ENCODE measurements at regions not wholly inside any gene's neighbourhood (a gene's known extent, or its start where the extent isn't known, plus 50 kb on each side); places are given as distances from the start of the nearest gene placed in this dataset.

DNA sequence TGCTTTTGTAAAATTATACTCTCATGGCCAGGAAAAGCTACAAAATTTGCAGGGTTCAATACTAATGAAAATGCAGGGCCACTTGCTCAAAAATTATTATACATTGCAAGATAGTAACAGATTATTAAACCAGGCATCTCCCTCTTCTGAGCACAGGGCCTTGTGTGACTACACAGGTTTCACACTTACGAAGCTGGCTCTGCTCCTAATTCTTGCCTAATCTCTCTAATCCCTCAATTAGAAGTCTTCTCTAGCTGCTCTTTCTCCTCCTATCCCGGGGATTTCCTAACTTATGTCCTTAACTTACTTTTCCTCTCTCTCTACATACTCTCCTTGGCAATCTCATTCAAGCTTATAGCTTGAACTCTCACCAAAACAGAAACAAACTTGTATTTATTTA is 168.3 kb downstream of the AREG start:
- DNase-seq (ENCODE audit: low read depth, low spot score), result no peak

DNA sequence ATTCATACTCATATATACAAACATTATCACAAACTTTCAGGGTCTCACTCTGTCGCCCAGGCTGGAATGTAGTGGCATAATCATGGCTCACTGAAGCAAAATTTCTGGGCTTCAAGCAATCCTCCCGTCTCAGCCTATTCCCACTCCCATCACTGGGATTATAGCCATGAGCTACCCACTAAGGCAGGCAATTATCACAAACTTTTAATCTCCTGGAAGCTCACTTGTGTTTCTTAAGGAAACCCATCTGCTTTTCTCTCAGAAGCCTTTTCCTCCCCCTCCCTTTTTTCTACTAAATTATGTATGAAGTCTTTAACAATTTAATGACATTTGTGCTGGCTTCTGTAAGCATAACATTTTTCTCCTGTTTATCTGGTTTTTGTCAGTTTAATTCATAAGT is 170.5 kb downstream of the AREG start:
- DNase-seq (ENCODE audit: low read depth, low spot score), result no peak

- no peak for DNase-seq (ENCODE audit: low read depth, low spot score)
These were observed 173.2 kb downstream of the AREG start for GRCh38 chr4:74618166-74618565.

- DNase-seq (ENCODE audit: low read depth, low spot score), result no peak
These were observed 173.7 kb downstream of the AREG start for GRCh38 chr4:74618659-74619058.

GRCh38 chr4:74619931-74620702 is 174.2 kb downstream of the BTC start:
- no peak for DNase-seq (ENCODE audit: low read depth, low spot score)

- no peak for DNase-seq (ENCODE audit: low read depth, low spot score)
These were observed 172.7 kb downstream of the BTC start for GRCh38 chr4:74621616-74622015.

DNA sequence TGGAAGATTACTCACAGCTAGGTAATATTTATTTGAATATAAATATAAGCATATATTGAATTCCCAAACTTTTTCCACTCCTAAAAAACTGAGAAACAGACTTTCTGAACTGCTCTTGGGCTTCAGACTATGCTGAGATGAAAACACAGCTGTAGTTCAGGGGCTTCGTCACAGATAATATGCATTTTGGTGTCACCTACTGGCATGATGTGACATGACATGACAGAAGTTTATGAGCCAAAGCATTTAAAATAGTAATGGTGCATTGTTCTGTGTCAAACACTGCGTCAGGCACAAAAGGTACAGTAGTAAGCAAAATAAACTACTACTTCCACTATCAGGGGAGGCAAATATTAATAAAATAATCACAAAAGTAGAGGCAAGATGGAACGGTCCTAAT is 171.3 kb downstream of the BTC start:
- peak; percentile 12 for DNase-seq (ENCODE audit: low read depth, low spot score)

GRCh38 chr4:74624351-74625151 is 169.8 kb downstream of the BTC start:
- no peak for DNase-seq (ENCODE audit: low read depth, low spot score)

DNA sequence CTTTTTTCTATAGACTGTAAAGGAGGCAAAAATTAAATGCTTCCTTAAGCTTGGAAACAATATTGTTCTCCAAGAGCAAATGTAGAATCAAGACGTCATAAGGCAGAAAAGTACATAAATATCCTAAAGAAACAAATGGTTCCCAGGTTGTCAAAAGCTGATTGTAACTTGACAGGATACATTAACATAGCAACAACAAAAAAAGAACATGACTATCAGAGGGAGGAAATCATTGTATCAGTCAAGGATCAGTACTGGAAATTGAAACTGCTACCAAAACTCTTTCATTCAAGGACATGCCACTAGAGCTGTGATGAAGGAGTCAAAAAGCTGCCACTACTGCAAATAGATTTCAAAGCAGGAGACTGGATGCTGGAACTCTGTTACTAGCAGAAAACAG is 168.3 kb downstream of the BTC start:
- no peak for DNase-seq (ENCODE audit: low read depth, low spot score)

DNA sequence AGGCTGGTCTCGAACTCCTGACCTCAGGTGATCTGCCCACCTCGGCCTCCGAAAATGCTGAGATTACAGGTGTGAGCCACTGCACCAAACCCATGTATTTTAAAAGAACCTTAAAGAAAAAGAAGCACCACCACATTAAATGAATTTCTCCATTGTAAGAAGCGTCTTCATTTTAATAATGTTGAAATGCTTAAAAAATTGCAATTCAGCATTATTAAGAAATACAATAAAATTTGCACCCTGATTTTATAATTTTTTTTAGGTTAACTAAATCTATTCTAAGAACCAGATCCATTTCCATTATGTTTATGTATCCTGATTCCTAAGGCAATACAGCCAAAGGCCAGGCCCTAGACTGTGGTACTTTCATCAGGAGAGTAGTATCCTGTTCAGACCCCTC is 167.2 kb downstream of the BTC start:
- no peak for DNase-seq (ENCODE audit: low read depth, low spot score)

DNA sequence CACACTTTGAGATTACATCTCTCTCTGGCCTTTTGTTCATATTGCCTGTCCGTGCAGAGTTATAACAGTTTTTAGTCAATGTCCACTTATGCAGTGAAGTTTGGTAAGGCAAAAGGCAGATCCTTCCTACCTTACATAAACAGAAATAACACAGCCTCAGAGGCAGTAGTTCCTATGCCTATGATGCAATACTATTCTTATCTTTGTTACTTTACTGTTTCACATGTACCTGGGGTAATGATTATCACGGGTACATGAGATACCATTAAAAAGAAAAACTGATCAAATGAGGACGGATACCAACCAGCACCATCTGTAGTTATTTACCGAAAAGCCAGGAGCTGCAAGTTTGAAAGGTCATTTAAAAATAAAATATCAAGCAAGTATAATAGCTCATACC is 166.8 kb downstream of the BTC start:
- no peak for DNase-seq (ENCODE audit: low read depth, low spot score)

- DNase-seq (ENCODE audit: low read depth, low spot score), result no peak
These were observed 165.3 kb downstream of the BTC start for GRCh38 chr4:74628852-74629620.

DNA sequence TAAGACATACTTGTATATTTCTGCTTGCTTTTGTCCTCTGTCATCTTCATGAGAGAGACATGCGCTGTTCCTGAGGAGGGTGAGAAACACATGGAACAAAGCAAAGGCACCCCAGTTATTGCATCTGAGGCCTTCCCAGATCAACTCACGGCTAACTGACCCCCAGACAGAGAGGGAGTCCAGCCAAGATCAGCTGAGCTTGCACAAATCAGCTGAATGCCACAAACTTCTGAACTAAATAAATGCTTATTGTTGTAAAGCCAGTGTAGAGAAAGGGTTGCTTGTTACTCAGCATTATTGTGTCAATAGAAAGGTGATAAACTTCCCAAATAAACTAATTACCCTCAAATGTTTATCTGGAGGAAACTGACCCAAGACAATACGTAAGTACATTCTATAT is 163.8 kb downstream of the BTC start:
- no peak for DNase-seq (ENCODE audit: low read depth, low spot score)

GRCh38 chr4:74631338-74631737 is 163.0 kb downstream of the BTC start:
- DNase-seq (ENCODE audit: low read depth, low spot score), result no peak

- no peak for DNase-seq (ENCODE audit: low read depth, low spot score)
These were observed 162.3 kb downstream of the BTC start for GRCh38 chr4:74631988-74632387.

GRCh38 chr4:74632634-74633033 is 161.7 kb downstream of the BTC start:
- DNase-seq (ENCODE audit: low read depth, low spot score), result no peak

DNA sequence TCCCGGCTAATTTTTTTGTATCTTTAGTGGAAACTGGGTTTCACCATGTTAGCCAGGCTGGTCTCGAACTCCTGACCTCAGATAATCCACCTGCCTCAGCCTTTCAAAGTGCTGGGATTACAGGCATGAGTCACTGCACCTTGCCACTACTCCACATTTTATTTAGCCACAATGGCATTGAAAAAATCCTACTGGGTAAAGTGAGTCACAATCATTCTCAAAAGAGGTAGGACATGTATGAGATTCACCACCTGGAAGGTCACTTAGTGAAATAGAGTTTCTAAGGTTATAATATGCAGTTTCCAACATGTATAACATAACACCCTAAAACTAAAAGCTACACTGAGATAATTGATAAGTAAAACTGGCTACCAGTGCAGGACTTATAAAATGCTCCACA is 159.2 kb downstream of the BTC start:
- no peak for DNase-seq (ENCODE audit: low read depth, low spot score)

DNA sequence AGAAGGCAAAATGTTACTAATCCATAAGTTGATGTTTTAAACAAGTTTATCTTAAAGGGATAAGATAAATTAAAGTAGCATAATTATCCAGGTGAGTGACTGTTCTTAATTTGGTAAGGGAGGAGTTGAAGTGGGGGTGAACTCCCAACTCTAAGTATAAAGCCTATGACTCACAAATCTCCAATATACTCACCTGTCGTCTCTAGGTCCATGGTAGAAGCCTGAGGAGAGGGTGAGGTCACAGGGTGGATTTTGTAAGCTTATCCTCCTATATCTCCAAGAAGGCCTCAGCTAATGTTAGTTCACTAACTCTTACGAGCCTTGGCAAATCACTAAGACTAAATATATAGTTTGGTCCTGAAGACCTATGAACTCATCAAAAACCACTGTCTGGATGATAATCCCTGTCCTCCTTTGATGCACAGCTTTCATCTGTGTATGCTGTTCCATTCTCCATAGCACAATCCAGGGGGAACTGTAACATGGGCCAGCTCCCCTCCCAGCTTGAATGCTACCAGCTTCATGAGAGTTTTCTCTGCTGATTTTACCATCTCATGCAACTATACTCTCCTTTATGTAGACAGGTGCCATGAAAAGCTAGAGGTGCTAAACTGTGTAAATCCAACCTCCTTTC is 158.7 kb downstream of the BTC start:
- DNase-seq (ENCODE audit: low read depth, low spot score), result no peak

DNA sequence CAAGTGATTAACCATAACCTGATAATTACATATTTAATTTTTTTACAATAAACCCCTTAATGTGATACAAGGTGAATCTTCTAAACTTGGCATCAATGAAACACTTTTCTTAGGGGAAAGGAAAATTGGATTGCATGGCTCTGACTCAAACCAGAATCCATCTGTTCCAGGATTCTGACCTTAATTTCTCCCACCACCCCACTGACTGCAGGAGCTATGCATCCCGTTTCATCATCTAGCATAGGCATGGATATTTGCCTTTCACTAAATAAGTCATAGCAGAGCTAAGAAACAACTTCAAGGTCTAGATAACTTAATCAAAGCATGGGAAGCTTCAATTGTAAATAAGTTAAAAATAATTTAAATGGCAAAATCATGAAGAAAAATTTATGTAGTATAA is 156.3 kb downstream of the BTC start:
- DNase-seq (ENCODE audit: low read depth, low spot score), result no peak

DNA sequence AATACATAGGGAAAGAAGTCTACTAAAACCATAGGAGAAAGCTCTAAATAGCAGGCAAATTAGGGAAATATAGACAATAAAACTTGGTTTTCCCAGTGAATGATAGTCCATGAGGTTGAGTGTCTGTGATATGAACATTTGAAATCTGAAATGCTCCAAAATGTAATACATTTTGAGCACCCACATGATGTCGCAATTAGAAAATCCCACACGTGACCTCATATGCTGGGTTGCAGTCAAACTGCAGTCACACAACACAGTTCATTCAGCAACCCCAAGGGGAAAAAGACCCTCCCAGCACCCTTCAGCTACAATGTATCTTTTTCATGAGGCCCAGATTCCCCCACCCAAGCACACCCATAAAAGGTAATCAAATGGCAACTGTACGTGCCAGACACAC is 155.6 kb downstream of the BTC start:
- DNase-seq (ENCODE audit: low read depth, low spot score), result no peak

DNA sequence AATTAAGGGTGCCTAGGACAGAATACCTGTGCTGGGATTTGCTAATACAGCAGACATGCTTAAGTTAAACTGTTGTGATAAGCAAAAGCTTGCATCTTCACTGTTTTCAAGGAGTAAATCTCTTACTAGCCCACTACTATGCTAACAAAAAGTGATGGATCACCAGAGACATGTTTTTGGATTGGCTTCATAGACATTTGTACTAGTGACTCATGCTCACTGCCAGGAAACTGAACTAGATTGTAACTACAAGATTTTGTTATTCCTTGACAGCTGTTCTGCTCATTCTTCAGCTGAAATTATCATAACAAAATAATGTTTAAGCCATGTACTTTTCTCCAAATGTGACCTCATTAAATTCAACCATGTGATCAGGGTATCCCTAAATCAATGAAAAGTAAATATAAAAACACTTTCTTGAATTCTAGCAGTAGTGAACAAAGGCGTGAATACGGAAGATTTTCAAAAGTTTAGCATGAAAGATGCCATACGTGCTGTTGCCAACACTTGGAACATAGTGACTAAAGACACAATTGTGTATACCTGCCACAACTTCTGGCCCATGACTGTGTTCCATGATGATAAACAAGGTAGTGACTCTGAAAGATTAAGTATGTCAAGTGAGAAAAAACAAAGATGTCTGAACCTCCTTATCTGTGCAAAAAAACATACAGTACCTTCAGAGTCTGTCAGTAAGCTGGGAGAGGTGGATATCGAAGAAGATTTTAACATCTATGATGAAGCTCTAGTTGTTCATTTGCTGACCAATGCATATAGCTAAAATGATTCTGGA is 154.0 kb downstream of the BTC start:
- no peak for DNase-seq (ENCODE audit: low read depth, low spot score)
